ENCODE measurements at regions not wholly inside any gene's neighbourhood (a gene's known extent, or its start where the extent isn't known, plus 50 kb on each side); places are given as distances from the start of the nearest gene placed in this dataset.

DNA sequence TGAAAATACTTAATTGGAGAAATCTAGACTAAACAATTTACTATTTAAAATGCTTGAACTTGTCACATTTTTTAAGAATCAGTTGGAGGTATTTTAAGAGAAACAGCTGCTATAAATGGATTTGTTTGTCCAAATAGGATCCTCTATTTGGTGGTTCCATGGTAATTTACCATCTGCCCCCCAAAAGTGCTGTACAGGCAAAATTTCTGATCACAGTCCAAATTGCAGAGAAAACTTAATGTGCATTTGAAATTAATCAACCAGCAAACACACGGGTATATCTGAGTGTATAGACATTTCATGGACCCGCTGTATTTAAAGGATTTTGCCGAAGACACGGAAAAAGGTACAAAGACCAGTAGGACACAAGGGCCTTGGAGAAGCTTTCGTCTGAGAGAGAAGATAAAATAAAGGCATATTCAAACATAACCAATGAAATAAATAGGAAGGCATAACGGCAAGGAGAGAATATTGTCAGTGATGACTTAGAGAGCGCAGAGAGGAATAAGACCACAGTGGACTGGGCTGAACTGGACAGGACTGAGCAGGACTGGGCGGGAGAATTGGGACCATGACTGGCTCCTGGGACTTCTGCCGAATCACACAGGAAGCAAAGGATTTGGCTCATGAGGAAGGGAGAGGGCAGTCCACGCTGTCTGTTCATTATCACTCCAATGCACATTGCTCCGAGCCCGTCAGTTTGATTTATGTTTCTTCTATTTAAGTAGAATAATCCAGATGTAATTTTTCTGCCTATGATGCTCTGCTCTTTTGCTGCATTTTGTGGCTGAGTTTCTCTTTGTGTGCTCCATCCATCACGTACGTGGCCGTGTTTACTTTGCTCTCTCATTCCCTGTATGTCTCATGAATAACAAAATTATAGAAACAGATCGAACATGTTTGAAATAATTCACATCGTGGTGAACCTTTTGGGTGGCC is 112.8 kb downstream of the PRLHR start (continued):
- TF ChIP-seq, protein P1, sequence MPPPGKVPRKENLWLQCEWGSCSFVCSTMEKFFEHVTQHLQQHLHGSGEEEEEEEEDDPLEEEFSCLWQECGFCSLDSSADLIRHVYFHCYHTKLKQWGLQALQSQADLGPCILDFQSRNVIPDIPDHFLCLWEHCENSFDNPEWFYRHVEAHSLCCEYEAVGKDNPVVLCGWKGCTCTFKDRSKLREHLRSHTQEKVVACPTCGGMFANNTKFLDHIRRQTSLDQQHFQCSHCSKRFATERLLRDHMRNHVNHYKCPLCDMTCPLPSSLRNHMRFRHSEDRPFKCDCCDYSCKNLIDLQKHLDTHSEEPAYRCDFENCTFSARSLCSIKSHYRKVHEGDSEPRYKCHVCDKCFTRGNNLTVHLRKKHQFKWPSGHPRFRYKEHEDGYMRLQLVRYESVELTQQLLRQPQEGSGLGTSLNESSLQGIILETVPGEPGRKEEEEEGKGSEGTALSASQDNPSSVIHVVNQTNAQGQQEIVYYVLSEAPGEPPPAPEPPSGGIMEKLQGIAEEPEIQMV (tag; conservative IDR thresholded peaks at IDR 0.05; ENCODE audit: low read depth) = no peak
- TF ChIP-seq CEBPG (CRISPR knock-in tag; IDR thresholded peaks at IDR 0.05) (no peak), CEBPG (tag; conservative IDR thresholded peaks at IDR 0.05 in 1 of 2, IDR thresholded peaks at IDR 0.05 in 1 of 2) (no peak), NCOA6 (IDR thresholded peaks at IDR 0.05) (no peak), ZNF584 (CRISPR knock-in tag; IDR thresholded peaks at IDR 0.05; ENCODE audit: low read depth) (no peak), ZBED1 (IDR thresholded peaks at IDR 0.05) (no peak), SIN3A (IDR thresholded peaks at IDR 0.05; ENCODE audit: borderline replicate concordance in 2 of 2, control insufficient read depth in 1 of 2, low read depth in 2 of 2, low read length in 2 of 2) (no peak), GATA2 (CRISPR knock-in tag; IDR thresholded peaks at IDR 0.05) (peak; percentile 39; the same call in 1 of the 2 replicates), GMEB1 (CRISPR knock-in tag; IDR thresholded peaks at IDR 0.05) (no peak), NUFIP1 (IDR thresholded peaks at IDR 0.05; ENCODE audit: partially characterized antibody) (no peak), ATF1 (CRISPR knock-in tag; IDR thresholded peaks at IDR 0.05) (no peak), ATF1 (tag; IDR thresholded peaks at IDR 0.05) (peak; percentile 54), HDAC8 (tag; IDR thresholded peaks at IDR 0.05) (no peak), FOXJ2 (tag; IDR thresholded peaks at IDR 0.05) (0 out of 2 replicates have a peak, but pooled peaks have one; percentile 33), ZNF133 (CRISPR knock-in tag; IDR thresholded peaks at IDR 0.05) (no peak), RAD21 (CRISPR knock-in tag; conservative IDR thresholded peaks at IDR 0.05 in 1 of 2, IDR thresholded peaks at IDR 0.05 in 1 of 2) (no peak), RNF2 (IDR thresholded peaks at IDR 0.05) (peak; percentile 80), CBX2 (IDR thresholded peaks at IDR 0.05; ENCODE audit: insufficient read depth, low read length, poor library complexity, severe bottlenecking) (no peak), XRCC3 (IDR thresholded peaks at IDR 0.05) (no peak), TBP (optimal IDR thresholded peaks at IDR 0.05; ENCODE audit: low read depth, low read length) (peak; percentile 24), FOXA3 (CRISPR knock-in tag; conservative IDR thresholded peaks at IDR 0.05 in 1 of 2, IDR thresholded peaks at IDR 0.05 in 1 of 2) (peak; percentile 41 to 63; a peak in 3 of 4 replicates), TCF15 (CRISPR knock-in tag; IDR thresholded peaks at IDR 0.05) (no peak)
- TF ChIP-seq, protein P2, sequence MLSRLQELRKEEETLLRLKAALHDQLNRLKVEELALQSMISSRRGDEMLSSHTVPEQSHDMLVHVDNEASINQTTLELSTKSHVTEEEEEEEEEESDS (CRISPR knock-in tag; IDR thresholded peaks at IDR 0.05) = no peak

Data from K562 (cell line).